Heart right ventricle (tissue), 16 donors: ENCODE measurements at regions not wholly inside any gene's neighbourhood (a gene's known extent, or its start where the extent isn't known, plus 50 kb on each side); places are given as distances from the start of the nearest gene placed in this dataset.

ENCODE experiments used
- ATAC-seq, 8 donors: fragments of 200-7000 bp; cut with Tn5 transposase; one replicate each; pipeline ENCODE4 v1.9.1; 2020; ENCODE audit warnings: mild to moderate bottlenecking in 8 of 8, moderate library complexity in 8 of 8, moderate number of reproducible peaks in 1 of 8
- DNase-seq, 2 donors: peaks; one replicate each; pipeline ENCODE4 v3.0.0-alpha.2; 2020
- H3K27ac ChIP-seq, 10 donors: fragments of 200-600 bp; sonication (generic) in 2 of 10; one replicate each; pipeline versions ENCODE4 v1.5.0 to v1.8.0; 2020 to 2022; ENCODE audit warnings: mild to moderate bottlenecking in 3 of 10
- H3K27me3 ChIP-seq, 7 donors: fragments of 200-600 bp; one replicate each; pipeline ENCODE4 v1.8.0; 2021 to 2022; ENCODE audit warnings: mild to moderate bottlenecking in 2 of 7
- H3K36me3 ChIP-seq, 9 donors: fragments of 200-600 bp; sonication (generic) in 1 of 9; one replicate each; pipeline versions ENCODE4 v1.5.0 to v1.8.0; 2020 to 2022; ENCODE audit warnings: mild to moderate bottlenecking in 2 of 9
- H3K4me1 ChIP-seq, 9 donors: fragments of 200-600 bp; sonication (generic) in 1 of 9; one replicate each; pipeline versions ENCODE4 v1.5.0 to v1.8.0; 2020 to 2022; ENCODE audit warnings: mild to moderate bottlenecking in 4 of 9
- H3K4me3 ChIP-seq, 10 donors: fragments of 200-600 bp; sonication (generic) in 2 of 10; one replicate each; pipeline versions ENCODE4 v1.5.0 to v1.8.0; 2020 to 2022; ENCODE audit warnings: mild to moderate bottlenecking in 7 of 10, moderate library complexity in 2 of 10
- H3K9me3 ChIP-seq, 11 donors: fragments of 200-600 bp in 10 of 11; sonication (generic) in 2 of 11; one replicate each; pipeline versions ENCODE4 v1.5.0 to v1.8.0; 2013 to 2022; ENCODE audit warnings: mild to moderate bottlenecking in 2 of 11, control low read depth in 1 of 11, moderate library complexity in 1 of 11
- WGBS, 2 donors: extraction: QIAGEN DNeasy Blood & Tissue Kit; methylation state at CpG; one replicate each; pipeline ENCODE4 v1.1.7; 2013; ENCODE audit warnings: inconsistent platforms in 1 of 2; 5-methylcytosine and 5-hydroxymethylcytosine counted together
- intact Hi-C, 10 donors: fragments of 100-400 bp; cut with DNase I; formaldehyde crosslinking; loops; one replicate each; pipeline versions ENCODE4 v1.11.1 to v1.14.2; 2022
- TF ChIP-seq, protein P1 (sequence below), 9 donors: fragments of 200-600 bp; sonication (generic) in 2 of 9; IDR thresholded peaks; one replicate each; pipeline versions ENCODE4 v1.5.0 to v1.8.0; 2021 to 2022; ENCODE audit warnings: antibody characterized with exemption in 9 of 9, mild to moderate bottlenecking in 5 of 9, moderate library complexity in 1 of 9
- donor health status: Arrhythmogenic right ventricular cardiomyopathy.
- donor health status: ischemic (EF 13 %, LVEDD 7.1; RV severe dilation, severe dysfunction).
- donor health status: healthy with polysubstance abuse.
- donor health status: DM: no; HTN: yes; CAD: no.
- donor health status: DM: no; HTN: no; CAD: no.
- donor health status: ischemic (EF 25% LVEDD 6.9; RV normal size, moderate dysfunction).
- donor health status: ischemic (EF 25% LVEDD 5.7; RV mildly dilated, moderate dysfunction).
- donor health status: healthy.
- donor health status: DM: yes; HTN: yes; CAD: no.
- donor health status: Ischemic cardiomyopathy.
- donor health status: ischemic (EF 35%, LVEDD 5.7; RV mildly dilated, moderate dysfunction).
- donor health status: nonischemic (EF 11% LVEDD 7.7; RV severe dilation, severe dysfunction).
- donor health status: DM: yes; HTN: yes; CAD: no.
- donor health status: PGD.
- donor health status: ischemic (EF 29% LVEDD 5.4; RV normal size, mild dysfunction).
- donor health status: nonischemic (EF 23%, LVEDD 6.1; RV moderate dilation, normal function).

DNA sequence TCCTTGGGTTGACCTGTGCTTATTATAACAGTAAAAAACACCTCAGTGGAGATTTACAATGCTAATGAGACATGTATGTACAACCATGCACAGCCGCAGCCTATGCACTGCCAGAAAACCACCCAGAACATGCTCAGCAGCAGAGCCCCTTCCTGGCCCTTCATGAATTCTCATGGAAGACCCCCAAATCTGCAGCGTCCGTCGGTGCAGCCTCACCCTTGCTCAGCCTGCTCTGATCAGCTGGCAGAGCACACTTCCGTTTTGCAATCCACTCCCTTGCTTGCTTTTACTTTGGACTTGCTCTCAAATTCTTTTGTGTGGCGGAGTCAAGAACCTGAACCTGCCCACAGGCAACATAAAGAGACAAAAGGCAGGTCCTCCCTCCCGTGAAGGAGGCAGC is 378.2 kb upstream of the SULF2 start:
- ATAC-seq (no peak), DNase-seq (no peak)
- Histone ChIP-seq H3K27ac (no peak overlapping the region), H3K27me3 (peaks cover 0 to 42% (median 32%) of the 10 kb centered on the region in 7 donors), H3K4me1 (no peaks in the 10 kb centered on the region), H3K4me3 (no peak overlapping the region), H3K9me3 (no peaks in the 10 kb centered on the region), H3K36me3 (no peaks in the 10 kb centered on the region)
- TF ChIP-seq, protein P1, sequence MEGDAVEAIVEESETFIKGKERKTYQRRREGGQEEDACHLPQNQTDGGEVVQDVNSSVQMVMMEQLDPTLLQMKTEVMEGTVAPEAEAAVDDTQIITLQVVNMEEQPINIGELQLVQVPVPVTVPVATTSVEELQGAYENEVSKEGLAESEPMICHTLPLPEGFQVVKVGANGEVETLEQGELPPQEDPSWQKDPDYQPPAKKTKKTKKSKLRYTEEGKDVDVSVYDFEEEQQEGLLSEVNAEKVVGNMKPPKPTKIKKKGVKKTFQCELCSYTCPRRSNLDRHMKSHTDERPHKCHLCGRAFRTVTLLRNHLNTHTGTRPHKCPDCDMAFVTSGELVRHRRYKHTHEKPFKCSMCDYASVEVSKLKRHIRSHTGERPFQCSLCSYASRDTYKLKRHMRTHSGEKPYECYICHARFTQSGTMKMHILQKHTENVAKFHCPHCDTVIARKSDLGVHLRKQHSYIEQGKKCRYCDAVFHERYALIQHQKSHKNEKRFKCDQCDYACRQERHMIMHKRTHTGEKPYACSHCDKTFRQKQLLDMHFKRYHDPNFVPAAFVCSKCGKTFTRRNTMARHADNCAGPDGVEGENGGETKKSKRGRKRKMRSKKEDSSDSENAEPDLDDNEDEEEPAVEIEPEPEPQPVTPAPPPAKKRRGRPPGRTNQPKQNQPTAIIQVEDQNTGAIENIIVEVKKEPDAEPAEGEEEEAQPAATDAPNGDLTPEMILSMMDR (IDR thresholded peaks at IDR 0.05): no peak
- WGBS, 2 donors: 51 to 61% methylated on average over 7 of the region's 7 CpGs
- intact Hi-C loops: no loop called here

DNA sequence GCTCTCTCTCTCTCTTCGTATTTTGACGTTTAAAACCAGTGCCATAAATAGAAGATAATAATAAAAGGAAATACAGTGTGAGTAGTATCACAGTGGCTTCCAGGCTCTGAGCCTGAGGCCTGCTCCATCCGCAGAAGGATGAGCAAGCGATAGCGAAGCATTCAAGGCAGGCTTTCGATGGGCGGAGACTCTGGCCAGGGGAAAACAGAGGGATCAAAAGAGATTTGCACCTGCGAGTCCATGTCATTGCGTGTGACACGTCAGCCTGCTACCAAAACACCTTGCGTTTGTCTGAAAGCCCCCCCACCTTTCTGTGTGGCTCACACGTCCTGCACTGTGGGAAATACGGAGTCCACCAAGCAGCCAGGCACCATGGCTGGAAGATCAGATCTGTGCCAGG is 377.3 kb upstream of the SULF2 start:
- Histone ChIP-seq H3K27ac (no peak overlapping the region), H3K27me3 (peaks cover 0 to 40% (median 29%) of the 10 kb centered on the region in 7 donors), H3K9me3 (no peaks in the 10 kb centered on the region), H3K4me3 (no peak overlapping the region), H3K36me3 (no peaks in the 10 kb centered on the region), H3K4me1 (no peaks in the 10 kb centered on the region)
- 86 to 90% methylated on average over 13 of the region's 13 CpGs for WGBS, 2 donors
- ATAC-seq (no peak), DNase-seq (no peak)
- TF ChIP-seq, protein P1 (IDR thresholded peaks at IDR 0.05): no peak
- intact Hi-C loops: no loop called here

DNA sequence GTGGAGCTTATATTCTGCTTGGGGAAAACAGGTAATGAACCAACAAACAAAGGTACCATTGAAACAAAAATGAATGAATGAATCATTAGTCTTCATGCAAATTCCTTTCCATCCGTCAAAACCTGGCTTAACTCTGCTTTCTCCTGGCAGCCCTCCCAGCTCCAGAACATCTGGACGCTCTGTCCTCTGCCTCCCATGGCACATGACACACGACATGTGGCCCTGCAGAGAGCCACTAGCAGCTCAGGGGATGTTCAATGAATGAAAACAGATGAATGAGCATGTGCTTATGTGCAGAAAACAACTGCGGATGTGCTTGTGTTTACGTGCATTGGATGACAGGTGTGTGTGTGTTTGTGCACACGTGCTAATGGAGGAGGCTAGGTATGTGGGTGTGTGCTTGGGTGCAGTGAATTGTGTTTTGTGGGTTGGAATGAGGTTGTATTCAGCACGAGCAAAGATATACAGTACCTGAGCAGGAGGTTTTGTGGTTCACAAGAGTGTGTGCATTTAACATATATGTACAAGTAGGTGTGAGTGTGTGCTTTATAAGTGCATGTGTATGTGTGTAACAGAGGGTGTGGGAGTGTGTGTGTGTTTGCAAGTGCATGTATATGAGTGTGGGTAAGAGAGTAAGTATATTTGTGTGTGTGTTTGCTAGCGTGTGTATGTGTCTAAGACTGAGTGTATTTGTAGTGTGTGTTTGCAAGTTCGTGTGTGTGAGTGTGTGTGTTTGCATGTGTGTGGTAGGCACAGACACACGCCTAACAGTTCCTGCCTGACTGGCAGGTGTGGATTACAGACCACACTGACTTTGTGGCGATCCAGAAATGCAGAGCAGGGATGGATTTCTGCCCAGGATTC is 374.1 kb upstream of the SULF2 start:
- Histone ChIP-seq H3K4me1 (no peaks in the 10 kb centered on the region), H3K36me3 (no peaks in the 10 kb centered on the region), H3K27me3 (peaks cover 0 to 13% (median 1%) of the 10 kb centered on the region in 7 donors), H3K9me3 (peaks cover 0 to 12% (median 4%) of the 10 kb centered on the region in 11 donors), H3K4me3 (no peak overlapping the region), H3K27ac (no peak overlapping the region)
- ATAC-seq (no peak), DNase-seq (no peak)
- TF ChIP-seq, protein P1 (IDR thresholded peaks at IDR 0.05): no peak
- intact Hi-C loops: no loop called here
- WGBS, 2 donors: 68 to 69% methylated on average over 11 of the region's 11 CpGs

DNA sequence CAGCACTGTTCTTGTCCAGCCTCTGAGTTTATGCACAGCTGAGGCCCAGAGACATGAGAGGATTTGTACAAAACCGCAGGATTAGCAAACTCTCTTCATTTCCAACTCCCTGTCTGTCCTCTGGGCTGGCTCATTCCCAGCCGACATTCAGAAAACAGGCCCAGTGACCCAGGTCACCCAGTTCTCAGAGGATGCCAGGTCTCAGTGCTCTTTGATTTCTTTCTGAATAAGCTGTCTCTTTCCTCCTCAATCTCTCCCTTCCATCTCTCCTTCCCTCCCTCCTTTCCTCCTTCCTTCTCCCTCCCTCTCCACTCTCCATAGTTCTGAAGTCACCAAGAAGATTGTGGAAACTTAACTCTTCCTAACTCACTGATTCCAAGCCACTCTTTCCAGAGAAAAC is 372.7 kb upstream of the SULF2 start:
- no peak for DNase-seq
- TF ChIP-seq, protein P1 (IDR thresholded peaks at IDR 0.05): no peak
- Histone ChIP-seq H3K4me3 (no peak overlapping the region), H3K36me3 (no peaks in the 10 kb centered on the region), H3K4me1 (no peaks in the 10 kb centered on the region), H3K9me3 (peaks cover 0 to 12% (median 4%) of the 10 kb centered on the region in 11 donors), H3K27ac (no peak overlapping the region), H3K27me3 (peaks cover 0 to 17% (median 0%) of the 10 kb centered on the region in 7 donors)
- 55 to 68% methylated on average over 2 of the region's 2 CpGs for WGBS, 2 donors
- intact Hi-C loops: no loop called here
- ATAC-seq: no peak
